ENCODE measurements at regions not wholly inside any gene's neighbourhood (a gene's known extent, or its start where the extent isn't known, plus 50 kb on each side); places are given as distances from the start of the nearest gene placed in this dataset.
A peak's percentile ranks its signal among the peaks of the same experiment; 100 is the strongest.

GRCh38 chr7:45235905-45236304 lies 78.3 kb downstream of the RAMP3 start:
- no peak for DNase-seq

DNA sequence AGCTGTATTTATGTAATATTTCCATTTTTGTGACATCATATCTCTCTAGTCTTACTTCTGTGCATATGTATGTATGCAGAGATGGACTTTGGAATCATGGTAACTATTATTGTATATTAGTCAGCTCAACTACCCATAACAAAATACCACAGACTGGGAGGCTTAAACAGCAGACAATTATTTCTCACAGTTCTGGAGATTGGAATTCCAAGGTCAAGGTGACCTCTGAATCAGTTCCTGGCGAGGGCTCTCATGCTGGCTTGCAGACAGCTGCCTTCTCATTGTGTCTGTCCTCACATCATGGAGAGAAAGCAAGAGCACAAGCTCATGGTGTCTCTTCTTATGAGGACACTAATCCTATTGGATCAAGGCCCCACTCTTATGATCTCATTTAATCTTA lies 79.1 kb downstream of the RAMP3 start:
- no peak for DNase-seq

DNA sequence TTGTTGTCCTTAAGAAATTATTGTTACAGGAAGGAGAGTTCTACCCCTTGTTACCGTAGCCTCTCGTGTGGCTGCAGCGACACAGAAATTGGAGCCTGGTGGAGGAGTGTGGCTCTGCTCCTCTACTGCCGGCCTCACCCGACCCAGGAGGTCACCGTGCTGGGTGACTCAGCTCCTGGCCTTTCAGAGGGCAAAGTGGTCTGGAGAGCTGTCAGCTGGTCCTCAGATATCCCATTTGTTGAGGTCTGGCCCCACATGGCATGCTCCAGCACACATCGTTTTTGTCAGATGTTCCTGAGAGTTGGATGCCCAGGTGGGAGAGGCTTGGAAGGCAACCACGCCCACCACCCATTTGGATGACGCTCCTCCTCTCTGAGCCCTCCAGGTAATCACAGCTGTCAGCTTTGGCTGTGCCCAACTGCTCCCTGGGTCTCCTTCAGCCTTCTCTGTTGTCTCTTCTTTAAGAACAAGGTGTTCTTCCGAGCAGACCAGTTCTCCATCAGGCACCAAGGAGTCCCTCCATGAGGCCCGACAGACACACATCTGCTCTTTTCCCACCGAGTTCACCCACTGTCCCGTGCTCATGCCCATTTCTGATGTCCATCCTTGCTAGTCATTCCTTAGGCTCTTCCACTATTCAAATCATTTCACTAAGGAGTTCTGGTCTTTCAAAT lies 80.3 kb downstream of the RAMP3 start:
- DNase-seq = no peak

DNA sequence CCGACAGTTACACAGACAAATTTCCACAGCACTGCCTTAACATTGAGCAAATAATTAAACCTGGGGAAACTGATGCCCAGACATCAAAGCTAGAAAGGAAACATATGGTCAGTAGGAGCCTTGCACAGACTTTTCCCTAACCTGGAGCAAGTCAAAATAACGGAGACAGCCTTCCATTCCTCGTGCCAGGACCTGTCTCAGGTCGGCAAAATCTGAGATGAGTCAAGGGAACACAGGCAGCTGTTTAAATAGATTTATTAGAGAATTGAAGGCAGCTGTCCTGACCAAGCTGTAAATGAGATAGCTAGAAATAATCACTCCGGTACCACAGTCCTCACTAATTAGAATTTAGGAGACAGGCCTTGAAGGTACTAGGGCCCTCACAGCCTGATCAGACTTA lies 81.2 kb downstream of the RAMP3 start:
- no peak for DNase-seq

DNA sequence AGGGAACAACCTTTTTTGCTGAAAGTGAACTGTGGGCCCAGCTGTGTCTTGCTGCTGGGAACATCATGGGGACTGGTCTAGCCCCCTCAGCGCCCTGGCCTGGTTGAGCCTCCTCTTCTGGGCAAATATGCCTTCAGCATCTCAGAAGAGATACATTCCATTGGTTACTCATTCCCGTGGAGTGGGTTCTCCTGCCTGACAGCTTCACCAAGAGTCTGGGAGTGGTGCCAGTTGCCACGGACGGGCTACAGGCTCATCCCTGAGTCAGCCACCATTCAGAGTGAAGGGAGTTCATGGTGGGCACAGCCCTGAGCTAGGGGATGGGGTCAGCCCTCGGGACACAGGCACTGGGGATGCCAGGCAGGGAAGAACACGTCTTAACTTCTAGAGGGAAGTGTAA lies 81.9 kb downstream of the RAMP3 start:
- DNase-seq = no peak

GRCh38 chr7:45240273-45240771 lies 82.7 kb downstream of the RAMP3 start:
- DNase-seq = no peak

- DNase-seq = no peak
Measured at GRCh38 chr7:45240926-45241325, 83.3 kb downstream of the RAMP3 start.

DNA sequence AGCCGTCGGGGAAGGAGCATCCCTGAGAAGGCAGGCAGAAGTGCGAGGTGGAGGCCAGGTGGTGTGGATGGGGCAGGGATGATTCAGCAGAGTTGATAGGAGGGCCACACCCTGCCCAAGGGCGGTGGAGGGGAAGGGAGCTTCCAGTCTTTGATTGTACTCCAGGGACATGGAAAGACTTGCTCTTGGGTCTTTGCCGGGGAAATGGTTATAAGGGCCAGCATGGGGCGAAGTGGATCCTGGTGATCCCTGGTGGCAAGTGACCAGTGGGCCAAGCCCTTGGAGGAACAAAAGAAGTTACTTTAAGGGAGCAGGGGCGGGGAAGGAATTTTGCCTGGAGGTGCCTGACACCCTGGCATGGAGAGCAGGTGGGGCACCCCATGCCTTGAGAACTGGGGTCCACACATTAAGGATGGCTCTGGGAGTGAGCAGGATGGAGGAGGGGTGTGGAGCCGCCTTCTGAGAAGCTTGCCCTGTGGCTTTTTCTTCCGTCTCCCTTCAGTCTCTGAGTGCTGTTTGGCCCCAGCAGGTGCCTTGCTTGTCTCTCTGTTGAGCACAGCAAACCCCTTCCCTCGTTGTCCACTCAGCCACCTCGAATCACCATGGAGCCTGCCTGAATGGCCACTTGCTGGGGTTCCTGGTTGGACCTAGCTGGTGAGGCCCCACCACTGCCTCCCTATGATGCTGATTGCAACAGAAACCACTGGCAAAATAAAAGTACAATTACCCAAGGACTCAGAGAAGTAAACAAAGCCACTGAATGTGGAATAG lies 83.9 kb downstream of the RAMP3 start:
- DNase-seq = no peak

DNA sequence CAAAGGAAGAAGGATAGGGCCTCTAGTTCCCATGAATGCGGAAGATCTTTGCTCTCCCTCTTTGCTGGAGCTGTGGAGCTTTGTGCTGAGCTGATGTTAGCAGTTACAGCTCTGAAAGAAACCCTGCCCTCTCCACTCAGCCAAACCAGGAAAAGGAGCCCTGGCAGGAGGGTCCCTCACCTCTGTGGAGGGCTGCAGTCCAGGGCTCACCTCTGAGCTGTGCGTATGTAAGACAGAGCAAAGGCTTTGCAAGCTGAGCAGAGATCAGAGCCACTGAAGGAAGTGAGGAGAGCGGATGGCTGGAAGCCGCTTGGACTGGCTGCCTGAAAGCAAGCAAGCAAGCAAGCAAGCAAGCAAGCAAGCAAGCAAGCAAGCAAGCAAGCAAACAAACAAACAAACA lies 84.7 kb downstream of the RAMP3 start:
- DNase-seq = no peak

DNA sequence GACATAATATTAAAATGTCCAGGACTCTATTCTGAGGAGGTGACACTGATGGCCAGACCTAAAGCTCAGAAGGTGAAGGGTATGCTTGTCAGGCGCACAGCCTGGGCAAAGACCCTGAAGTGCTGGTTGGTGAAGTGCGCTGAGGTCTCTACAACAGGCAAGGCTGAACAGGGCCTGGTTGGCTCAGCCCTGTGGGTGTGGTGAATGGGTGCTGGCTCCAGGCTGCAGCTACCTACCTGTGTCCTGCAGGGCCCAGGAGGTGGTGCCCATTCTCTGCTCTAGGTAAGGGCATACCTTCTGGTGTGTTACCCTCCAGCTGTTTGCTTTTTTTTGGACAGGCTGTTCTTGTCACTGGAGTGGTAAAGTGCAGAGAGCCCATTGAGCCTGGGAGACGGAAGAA lies 85.1 kb downstream of the RAMP3 start:
- DNase-seq = no peak

DNA sequence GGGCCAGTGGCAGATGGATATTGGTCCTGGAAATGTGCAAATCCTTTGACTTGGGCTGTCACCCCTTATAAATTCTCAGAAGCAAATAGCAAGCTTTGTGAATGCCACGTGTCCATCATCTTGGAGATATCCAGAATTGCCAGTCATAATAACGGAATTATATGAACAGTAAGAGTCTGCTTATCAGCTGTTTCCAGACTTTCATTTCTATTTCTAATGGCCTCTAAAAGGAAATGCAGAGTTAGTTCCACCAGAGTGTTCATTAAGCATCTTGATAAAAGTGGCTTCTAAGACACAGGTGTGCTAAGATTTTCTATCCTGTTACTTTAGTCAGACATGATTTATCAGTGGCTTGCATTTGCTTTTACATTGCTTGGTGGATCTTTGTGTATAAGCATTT lies 87.4 kb downstream of the RAMP3 start:
- no peak for DNase-seq

DNA sequence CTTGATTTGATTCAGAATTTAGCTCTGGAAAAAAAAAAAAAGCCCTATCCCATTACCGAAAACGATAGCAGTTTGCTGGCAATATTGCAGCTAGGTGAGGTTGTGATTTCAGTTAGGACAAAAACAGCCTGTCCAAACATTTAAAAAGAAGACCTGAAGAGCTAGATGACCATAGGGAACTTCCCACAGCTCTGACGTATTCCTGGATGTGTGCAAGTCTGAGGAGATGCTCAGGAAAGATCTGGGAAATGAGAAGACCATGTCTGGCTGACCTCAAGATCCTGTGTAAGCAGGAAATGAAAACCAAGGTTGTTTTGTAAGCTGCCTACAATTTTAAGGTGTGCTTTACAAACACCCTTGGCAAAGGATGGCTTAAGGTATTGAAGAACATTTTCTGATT lies 88.7 kb downstream of the RAMP3 start:
- DNase-seq = no peak

GRCh38 chr7:45252248-45252647 lies 94.7 kb downstream of the RAMP3 start:
- no peak for DNase-seq

- no peak for DNase-seq
Measured at GRCh38 chr7:45252857-45253256, 95.3 kb downstream of the RAMP3 start.

GRCh38 chr7:45253368-45253767 lies 95.8 kb downstream of the RAMP3 start:
- DNase-seq = no peak

DNA sequence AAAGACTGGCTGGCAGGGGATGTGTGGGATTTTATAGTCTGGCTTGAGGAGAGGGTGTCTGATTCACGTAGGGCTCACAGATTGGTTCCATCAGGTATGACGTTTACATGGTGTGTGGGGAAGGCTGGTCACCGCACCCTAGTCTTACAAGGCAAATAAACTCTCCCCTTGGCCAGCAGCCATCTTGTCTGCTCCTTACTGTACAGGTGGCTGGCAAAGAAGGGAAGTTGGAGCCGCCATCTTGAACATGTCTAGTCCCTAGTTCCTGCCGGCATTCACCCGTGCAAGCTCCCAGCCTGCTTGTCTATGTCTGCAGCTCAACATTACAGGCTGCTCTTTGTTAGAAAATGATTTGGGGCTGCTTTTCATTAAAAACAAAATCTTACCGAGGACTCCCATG lies 97.6 kb downstream of the RAMP3 start:
- DNase-seq = no peak

GRCh38 chr7:45256309-45256708 lies 98.7 kb downstream of the RAMP3 start:
- no peak for DNase-seq

DNA sequence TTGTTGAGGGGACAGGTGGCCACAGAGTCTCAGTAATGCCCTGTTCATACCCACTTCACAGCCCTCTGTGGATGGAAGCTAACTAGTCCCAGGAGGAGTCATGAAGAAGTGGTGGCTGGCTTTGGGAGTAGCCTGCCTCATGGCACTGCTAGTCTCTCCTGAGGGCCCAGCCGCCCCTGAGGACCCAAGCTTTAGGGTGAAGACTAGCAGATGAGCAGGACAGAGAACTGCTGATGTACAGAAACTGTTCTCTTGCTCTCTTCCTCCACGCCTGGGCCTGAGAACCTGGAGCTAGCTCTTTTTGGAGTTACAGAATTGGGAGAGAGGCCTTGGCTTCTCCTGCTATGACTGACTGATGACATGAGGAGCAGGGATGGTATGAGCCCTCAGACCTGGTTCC lies 99.2 kb downstream of the RAMP3 start:
- no peak for DNase-seq

GRCh38 chr7:45257284-45257683 lies 99.7 kb downstream of the RAMP3 start:
- no peak for DNase-seq

DNA sequence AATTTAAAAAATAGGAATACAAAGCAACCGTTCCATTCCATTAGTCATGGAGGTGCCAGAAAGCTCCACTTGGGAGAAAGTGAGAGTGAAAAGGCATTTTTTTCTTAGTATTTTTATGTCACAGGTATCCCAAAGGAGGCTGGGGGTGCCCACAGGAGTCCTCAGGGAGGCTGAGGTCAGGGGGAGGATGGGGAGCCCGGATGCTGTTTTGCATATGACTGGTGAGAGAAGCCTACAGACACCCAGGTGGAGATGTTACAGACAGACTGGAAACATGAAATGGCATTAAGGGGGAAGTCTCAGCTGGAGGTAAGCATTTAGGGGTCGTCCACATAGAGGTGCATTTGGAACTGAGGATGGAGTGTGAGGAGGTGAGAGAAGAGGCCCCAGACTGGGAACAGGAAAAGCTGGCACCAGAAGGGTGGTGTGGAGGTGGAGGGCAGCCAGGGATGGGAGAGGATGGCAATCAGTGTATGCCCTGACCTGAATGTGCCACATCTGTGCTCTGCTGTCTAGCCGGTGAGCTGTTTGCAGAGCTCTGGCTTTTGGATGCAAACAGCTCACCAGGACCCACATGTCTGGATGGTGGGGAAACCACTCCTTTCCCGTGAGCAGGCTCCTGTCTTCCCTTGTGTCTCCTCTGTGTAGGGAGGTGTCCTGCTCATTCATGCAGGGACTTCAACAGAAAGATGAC lies 101.1 kb downstream of the RAMP3 start:
- DNase-seq = no peak

GRCh38 chr7:45259227-45259596 lies 101.6 kb downstream of the RAMP3 start:
- DNase-seq = no peak

DNA sequence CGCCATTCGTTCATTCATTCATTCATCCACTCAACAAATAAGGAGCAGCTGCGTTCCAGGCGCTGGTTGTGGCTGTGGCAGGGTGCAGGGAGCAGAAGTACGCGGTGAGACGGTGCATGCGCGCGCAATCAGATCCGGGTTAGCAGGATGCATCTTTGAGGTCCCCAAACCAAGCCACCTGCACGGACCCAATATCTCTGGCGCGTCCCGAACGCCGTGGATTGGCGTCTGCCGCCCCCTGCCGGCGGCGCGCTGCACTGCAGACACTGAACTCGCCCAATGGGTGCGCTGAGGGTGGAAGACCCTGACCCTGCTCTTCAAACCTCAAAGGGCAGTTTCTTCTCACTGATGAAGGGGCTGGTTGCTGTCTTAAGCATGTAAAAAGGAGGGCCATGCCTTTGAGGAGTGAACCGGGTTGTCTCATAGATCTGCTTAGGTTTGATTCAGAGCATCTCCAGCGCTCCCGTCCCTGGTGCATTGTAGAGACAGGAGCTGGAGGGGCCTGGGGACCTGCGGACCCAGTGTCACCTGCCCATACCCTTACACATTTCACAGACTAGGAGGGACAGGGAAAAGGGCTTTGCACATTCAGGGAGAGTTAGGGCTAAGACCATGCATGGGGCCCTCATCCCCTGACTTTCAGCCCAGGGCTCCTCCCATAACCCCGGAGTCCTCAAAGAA lies 102.5 kb downstream of the RAMP3 start:
- peak; percentile 37 for DNase-seq

DNA sequence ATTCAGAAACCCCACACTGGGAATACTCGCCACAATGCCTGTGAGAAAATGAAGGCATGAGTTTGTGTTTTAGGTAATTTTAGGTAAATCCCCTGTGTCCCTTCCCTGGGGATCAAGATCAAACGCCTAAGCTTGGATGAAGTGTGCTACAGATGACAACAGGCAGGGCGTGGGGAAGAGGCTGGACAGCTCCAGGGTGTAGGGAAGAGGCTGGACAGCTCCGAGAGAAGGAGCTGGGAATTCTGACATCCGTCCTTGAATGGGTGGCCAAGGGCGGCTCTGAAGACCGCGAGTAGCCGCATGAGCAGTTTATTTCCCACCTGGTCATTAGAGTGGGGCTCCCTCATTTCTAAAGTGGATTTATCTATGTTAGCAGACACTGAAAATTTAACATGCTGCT lies 109.7 kb downstream of the RAMP3 start:
- DNase-seq = no peak

GRCh38 chr7:45268013-45268412 lies 110.4 kb downstream of the RAMP3 start:
- DNase-seq = no peak
